Mucosa of descending colon (tissue), 3 donors: ENCODE measurements at regions not wholly inside any gene's neighbourhood (a gene's known extent, or its start where the extent isn't known, plus 50 kb on each side); places are given as distances from the start of the nearest gene placed in this dataset.

Experiments
- ATAC-seq: fragments of 200-7000 bp; cut with Tn5 transposase; one replicate; pipeline ENCODE4 v1.9.1; 2020; ENCODE audit warnings: mild to moderate bottlenecking, moderate library complexity
- DNase-seq, 3 donors: peaks; one replicate each; pipeline ENCODE4 v3.0.0-alpha.2; 2020
- H3K36me3 ChIP-seq: fragments of 200-600 bp; one replicate; pipeline ENCODE4 v1.8.0; 2021; ENCODE audit warnings: low read depth, mild to moderate bottlenecking
- H3K4me1 ChIP-seq: fragments of 200-600 bp; one replicate; pipeline ENCODE4 v1.8.0; 2021; ENCODE audit warnings: low read depth, mild to moderate bottlenecking
- H3K4me3 ChIP-seq: fragments of 200-600 bp; one replicate; pipeline ENCODE4 v1.8.0; 2021; ENCODE audit warnings: mild to moderate bottlenecking
- H3K9me3 ChIP-seq: fragments of 200-600 bp; one replicate; pipeline ENCODE4 v1.8.0; 2021; ENCODE audit warnings: mild to moderate bottlenecking
- CTCF ChIP-seq: fragments of 200-600 bp; IDR thresholded peaks from one replicate; pipeline ENCODE4 v1.8.0; 2022; ENCODE audit warnings: antibody characterized with exemption, mild to moderate bottlenecking
- intact Hi-C, 2 donors: fragments of 100-400 bp; cut with DNase I in 1 of 2; cut with micrococcal nuclease in 1 of 2; formaldehyde crosslinking; loops; one replicate each; pipeline versions ENCODE4 v1.11.0 to v1.11.1; 2022; cut with DNase I, micrococcal nuclease
- donor health status: DM: no; HTN: no; CAD: no; lungs with moderate emphysema.
- donor health status: DM: no; HTN: no; CAD: no.
- donor health status: DM: no; HTN: yes; CAD: no.

- H3K4me3 ChIP-seq: no peak overlapping the region
- ATAC-seq (no peak), DNase-seq (no peak)
- H3K36me3 ChIP-seq: no peaks in the 10 kb centered on the region
- no peaks in the 10 kb centered on the region for H3K4me1 ChIP-seq
- no peaks in the 10 kb centered on the region for H3K9me3 ChIP-seq
- intact Hi-C loops: no loop called here
- TF ChIP-seq CTCF: no peak
These were observed 631.6 kb downstream of the BRD1 start for GRCh38 chr22:49196046-49196511.

- no peaks in the 10 kb centered on the region for H3K36me3 ChIP-seq
- TF ChIP-seq CTCF: no peak
- DNase-seq (no peak), ATAC-seq (no peak)
- intact Hi-C loops: no loop called here
- H3K9me3 ChIP-seq: no peaks in the 10 kb centered on the region
- no peak overlapping the region for H3K4me3 ChIP-seq
- no peaks in the 10 kb centered on the region for H3K4me1 ChIP-seq
These were observed 632.0 kb downstream of the BRD1 start for GRCh38 chr22:49195636-49196035.

GRCh38 chr22:49193901-49194465 lies 633.7 kb downstream of the BRD1 start:
- H3K4me1 ChIP-seq: no peaks in the 10 kb centered on the region
- intact Hi-C loops: no loop called here
- no peak for ATAC-seq

GRCh38 chr22:49193348-49193747 lies 634.3 kb downstream of the BRD1 start:
- DNase-seq (no peak), ATAC-seq (no peak)
- H3K9me3 ChIP-seq: no peaks in the 10 kb centered on the region
- no peaks in the 10 kb centered on the region for H3K36me3 ChIP-seq
- intact Hi-C loops: no loop called here
- H3K4me3 ChIP-seq: no peak overlapping the region
- no peaks in the 10 kb centered on the region for H3K4me1 ChIP-seq
- no peak for TF ChIP-seq CTCF

More at GRCh38 chr22:49193901-49194465, 633.7 kb downstream of the BRD1 start:
- no peak for DNase-seq
- H3K4me3 ChIP-seq: no peak overlapping the region
- no peaks in the 10 kb centered on the region for H3K9me3 ChIP-seq
- TF ChIP-seq CTCF: no peak
- no peaks in the 10 kb centered on the region for H3K36me3 ChIP-seq

- H3K9me3 ChIP-seq: no peaks in the 10 kb centered on the region
- DNase-seq (no peak), ATAC-seq (no peak)
- H3K4me1 ChIP-seq: no peaks in the 10 kb centered on the region
- TF ChIP-seq CTCF: no peak
- no peak overlapping the region for H3K4me3 ChIP-seq
- intact Hi-C loops: no loop called here
- H3K36me3 ChIP-seq: no peaks in the 10 kb centered on the region
These were observed 634.8 kb downstream of the BRD1 start for GRCh38 chr22:49192857-49193250.
